Left ventricle myocardium inferior (tissue), 1 donor: ENCODE measurements at regions not wholly inside any gene's neighbourhood (a gene's known extent, or its start where the extent isn't known, plus 50 kb on each side); places are given as distances from the start of the nearest gene placed in this dataset.

Experiments used
- DNase-seq: peaks from one replicate; pipeline ENCODE4 v3.0.0-alpha.2; 2020
- H3K27ac ChIP-seq: fragments of 200-600 bp; replicated peaks from 2 replicates; pipeline ENCODE4 v1.8.0; 2021
- H3K27me3 ChIP-seq: fragments of 200-600 bp; 2 replicates; pipeline ENCODE4 v1.8.0; 2021; ENCODE audit warnings: low read depth
- H3K36me3 ChIP-seq: fragments of 200-600 bp; 2 replicates; pipeline ENCODE4 v1.8.0; 2021
- H3K4me1 ChIP-seq: fragments of 200-600 bp; 2 replicates; pipeline ENCODE4 v1.8.0; 2021
- H3K4me3 ChIP-seq: fragments of 200-600 bp; 2 replicates; pipeline ENCODE4 v1.8.0; 2021; ENCODE audit warnings: mild to moderate bottlenecking, moderate library complexity
- H3K9me3 ChIP-seq: fragments of 200-600 bp; replicated peaks from 2 replicates; pipeline ENCODE4 v1.8.0; 2021
- intact Hi-C: fragments of 100-400 bp; cut with micrococcal nuclease; formaldehyde crosslinking; loops from one replicate; pipeline ENCODE4 v1.11.0; 2022
- TF ChIP-seq, protein P1 (sequence below): fragments of 200-600 bp; IDR thresholded peaks from 2 replicates; pipeline ENCODE4 v1.8.0; 2021; ENCODE audit warnings: antibody characterized with exemption, mild to moderate bottlenecking, borderline replicate concordance
- donor health status: DM: no; HTN: yes; CAD: no; lungs with severe emphysema.

DNA sequence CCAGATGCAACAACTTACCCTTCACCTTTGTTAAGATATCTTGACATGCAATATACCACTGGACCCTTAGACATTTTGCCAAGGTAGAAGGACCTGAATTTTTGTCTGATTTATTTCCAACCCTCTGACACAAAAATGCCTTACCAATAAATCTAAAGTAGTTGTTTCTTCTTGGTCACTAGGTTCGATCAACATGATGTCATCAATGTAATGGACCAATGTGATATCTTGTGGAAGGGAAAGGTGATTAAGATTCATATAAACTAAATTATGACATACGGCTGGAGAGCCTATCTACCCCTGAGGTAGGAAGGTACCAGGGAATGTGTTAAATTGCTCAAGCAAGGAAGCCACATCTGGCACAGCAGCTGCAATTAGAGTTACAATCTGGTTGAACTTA is 67.7 kb upstream of the SERPINE2 start:
- TF ChIP-seq, protein P1, sequence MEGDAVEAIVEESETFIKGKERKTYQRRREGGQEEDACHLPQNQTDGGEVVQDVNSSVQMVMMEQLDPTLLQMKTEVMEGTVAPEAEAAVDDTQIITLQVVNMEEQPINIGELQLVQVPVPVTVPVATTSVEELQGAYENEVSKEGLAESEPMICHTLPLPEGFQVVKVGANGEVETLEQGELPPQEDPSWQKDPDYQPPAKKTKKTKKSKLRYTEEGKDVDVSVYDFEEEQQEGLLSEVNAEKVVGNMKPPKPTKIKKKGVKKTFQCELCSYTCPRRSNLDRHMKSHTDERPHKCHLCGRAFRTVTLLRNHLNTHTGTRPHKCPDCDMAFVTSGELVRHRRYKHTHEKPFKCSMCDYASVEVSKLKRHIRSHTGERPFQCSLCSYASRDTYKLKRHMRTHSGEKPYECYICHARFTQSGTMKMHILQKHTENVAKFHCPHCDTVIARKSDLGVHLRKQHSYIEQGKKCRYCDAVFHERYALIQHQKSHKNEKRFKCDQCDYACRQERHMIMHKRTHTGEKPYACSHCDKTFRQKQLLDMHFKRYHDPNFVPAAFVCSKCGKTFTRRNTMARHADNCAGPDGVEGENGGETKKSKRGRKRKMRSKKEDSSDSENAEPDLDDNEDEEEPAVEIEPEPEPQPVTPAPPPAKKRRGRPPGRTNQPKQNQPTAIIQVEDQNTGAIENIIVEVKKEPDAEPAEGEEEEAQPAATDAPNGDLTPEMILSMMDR = no peak
- intact Hi-C loops = no loop called here

DNA sequence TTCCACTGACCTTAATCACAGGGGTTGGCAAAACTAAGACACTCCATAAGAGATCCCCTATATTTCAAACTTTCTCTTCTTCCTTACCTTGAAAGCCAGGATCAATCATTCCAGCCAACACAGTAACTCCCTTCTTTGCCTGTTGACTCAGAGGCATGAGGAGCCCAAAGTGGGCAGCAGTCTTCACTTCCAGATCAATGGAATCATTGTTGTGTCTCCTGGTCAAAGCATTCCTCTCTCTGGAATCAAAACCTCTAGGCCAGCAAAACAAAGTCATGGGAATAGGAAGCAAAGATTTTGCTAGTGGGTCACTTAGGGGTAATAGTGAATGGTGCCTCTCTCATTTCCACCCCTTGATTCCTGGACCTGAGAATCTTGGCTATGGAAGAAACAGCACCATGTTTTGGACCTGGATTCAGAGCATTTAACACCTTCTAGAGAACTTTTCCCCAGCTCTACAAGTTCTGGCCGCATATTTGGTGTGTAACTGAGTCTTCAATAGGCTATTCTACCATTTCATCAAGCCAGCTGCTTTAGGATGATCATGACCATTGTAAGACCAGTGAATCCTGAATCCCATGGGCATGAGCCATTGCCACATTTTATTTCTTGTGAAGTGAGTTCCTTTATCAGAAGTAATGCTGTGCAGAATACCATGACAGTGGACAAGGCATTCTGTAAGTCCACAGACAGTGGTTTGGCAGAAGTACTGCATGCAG is 65.7 kb upstream of the SERPINE2 start:
- H3K9me3 ChIP-seq = no peaks in the 10 kb centered on the region
- DNase-seq = no peak
- no peak overlapping the region for H3K4me3 ChIP-seq
- H3K27me3 ChIP-seq = no peaks in the 10 kb centered on the region
- H3K36me3 ChIP-seq = no peaks in the 10 kb centered on the region
- no peak overlapping the region for H3K27ac ChIP-seq
- TF ChIP-seq, protein P1 = no peak
- peaks cover 14% of the 10 kb centered on the region for H3K4me1 ChIP-seq
- intact Hi-C loops = no loop called here

More for the DNA sequence above, 67.7 kb upstream of the SERPINE2 start:
- DNase-seq = no peak
- H3K36me3 ChIP-seq = no peaks in the 10 kb centered on the region
- H3K4me1 ChIP-seq = peaks cover 10% of the 10 kb centered on the region
- no peak overlapping the region for H3K27ac ChIP-seq
- H3K4me3 ChIP-seq = no peak overlapping the region
- peaks cover 6% of the 10 kb centered on the region for H3K9me3 ChIP-seq
- no peaks in the 10 kb centered on the region for H3K27me3 ChIP-seq

DNA sequence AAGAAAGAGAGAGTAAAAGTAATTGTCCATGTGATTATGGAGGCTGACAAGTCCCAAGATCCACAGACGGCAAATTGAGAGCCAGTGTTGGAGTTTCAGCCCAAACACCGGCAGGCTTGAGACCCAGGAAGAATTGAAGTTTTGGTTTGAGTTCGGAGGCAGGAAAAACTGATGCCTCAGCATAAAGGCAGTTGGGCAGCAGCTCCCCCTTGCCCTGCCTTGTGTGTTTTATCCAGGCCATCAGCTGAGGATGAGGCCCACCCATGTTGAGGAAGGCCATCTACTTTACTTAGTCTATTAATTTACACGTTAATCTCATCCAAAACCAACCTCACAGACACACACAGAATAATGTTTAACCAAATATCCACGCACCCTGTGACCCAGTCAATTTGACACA is 64.6 kb upstream of the SERPINE2 start:
- no peak for DNase-seq
- Histone ChIP-seq H3K4me1 (peaks cover 14% of the 10 kb centered on the region), H3K27me3 (no peaks in the 10 kb centered on the region), H3K36me3 (no peaks in the 10 kb centered on the region), H3K9me3 (no peaks in the 10 kb centered on the region), H3K27ac (no peak overlapping the region), H3K4me3 (no peak overlapping the region)
- intact Hi-C loops = no loop called here
- TF ChIP-seq, protein P1 = no peak

DNA sequence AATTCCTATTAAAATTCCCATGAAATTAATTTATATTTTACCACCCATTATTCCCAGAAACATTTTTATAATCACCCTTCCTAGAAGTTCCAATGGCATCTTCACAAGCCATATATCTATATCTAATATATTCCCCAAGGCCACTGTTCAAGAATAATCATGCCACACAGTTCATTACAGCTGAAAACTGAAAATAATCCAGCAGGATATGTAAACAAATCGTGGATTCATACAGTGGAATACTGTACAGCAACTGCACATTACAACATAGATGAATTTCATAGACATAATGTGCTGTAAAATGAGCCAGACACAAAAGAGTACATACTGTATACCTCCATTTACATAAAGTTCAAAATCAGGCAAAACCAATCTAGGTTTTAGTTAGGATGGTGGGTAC is 63.9 kb upstream of the SERPINE2 start:
- intact Hi-C loops = no loop called here

DNA sequence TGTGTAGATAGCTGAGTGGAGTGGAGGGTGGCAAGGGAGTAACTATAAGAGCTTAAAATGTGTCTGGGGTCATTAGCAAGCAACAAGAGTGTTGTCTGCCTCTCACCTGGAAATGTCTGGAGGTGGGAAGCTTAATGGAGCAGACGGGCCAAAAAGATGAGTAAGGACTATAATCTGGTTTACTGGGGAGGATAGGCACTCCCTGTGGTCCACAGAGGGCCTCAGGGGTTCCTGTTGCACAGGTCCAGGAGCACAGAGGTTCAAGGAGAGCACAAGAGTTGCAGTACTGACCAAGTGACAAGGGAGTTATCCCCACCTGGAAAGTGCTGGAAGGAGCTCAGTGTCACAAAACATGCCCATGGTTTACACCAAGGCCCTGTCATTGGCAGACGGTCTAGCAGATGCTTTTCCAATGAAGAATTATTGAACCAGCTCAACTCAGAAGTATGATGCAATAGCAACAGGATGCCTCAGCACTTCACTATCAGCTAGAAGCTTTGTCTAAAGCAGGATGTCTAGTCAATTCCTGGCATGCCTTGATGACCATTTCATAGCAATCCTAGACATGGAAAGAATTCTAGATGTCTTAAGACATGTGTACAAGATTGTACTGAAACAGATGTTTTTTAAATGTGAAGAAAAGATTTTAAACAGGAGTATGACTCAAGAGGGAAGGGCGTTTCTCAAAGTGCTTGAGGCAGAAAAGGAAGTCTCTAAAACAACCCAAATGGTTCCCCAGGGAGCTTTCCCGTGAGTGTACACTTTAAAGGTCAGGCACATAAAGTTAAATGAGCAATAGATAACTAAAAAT is 62.9 kb upstream of the SERPINE2 start:
- Histone ChIP-seq H3K36me3 (no peaks in the 10 kb centered on the region), H3K4me3 (no peak overlapping the region), H3K27ac (peak overlapping the region; percentile 72), H3K9me3 (no peaks in the 10 kb centered on the region), H3K4me1 (peaks cover 21% of the 10 kb centered on the region), H3K27me3 (no peaks in the 10 kb centered on the region)
- DNase-seq = no peak
- intact Hi-C loops = no loop called here
- TF ChIP-seq, protein P1 = no peak

More for the DNA sequence above, 63.9 kb upstream of the SERPINE2 start:
- peak overlapping the region; percentile 72 for H3K27ac ChIP-seq
- H3K4me1 ChIP-seq = peaks cover 20% of the 10 kb centered on the region
- no peak for DNase-seq
- TF ChIP-seq, protein P1 = no peak
- H3K9me3 ChIP-seq = no peaks in the 10 kb centered on the region
- no peak overlapping the region for H3K4me3 ChIP-seq
- H3K27me3 ChIP-seq = no peaks in the 10 kb centered on the region
- H3K36me3 ChIP-seq = no peaks in the 10 kb centered on the region
